ENCODE measurements at regions not wholly inside any gene's neighbourhood (a gene's known extent, or its start where the extent isn't known, plus 50 kb on each side); places are given as distances from the start of the nearest gene placed in this dataset.
A peak's percentile ranks its signal among the peaks of the same experiment; 100 is the strongest.

DNA sequence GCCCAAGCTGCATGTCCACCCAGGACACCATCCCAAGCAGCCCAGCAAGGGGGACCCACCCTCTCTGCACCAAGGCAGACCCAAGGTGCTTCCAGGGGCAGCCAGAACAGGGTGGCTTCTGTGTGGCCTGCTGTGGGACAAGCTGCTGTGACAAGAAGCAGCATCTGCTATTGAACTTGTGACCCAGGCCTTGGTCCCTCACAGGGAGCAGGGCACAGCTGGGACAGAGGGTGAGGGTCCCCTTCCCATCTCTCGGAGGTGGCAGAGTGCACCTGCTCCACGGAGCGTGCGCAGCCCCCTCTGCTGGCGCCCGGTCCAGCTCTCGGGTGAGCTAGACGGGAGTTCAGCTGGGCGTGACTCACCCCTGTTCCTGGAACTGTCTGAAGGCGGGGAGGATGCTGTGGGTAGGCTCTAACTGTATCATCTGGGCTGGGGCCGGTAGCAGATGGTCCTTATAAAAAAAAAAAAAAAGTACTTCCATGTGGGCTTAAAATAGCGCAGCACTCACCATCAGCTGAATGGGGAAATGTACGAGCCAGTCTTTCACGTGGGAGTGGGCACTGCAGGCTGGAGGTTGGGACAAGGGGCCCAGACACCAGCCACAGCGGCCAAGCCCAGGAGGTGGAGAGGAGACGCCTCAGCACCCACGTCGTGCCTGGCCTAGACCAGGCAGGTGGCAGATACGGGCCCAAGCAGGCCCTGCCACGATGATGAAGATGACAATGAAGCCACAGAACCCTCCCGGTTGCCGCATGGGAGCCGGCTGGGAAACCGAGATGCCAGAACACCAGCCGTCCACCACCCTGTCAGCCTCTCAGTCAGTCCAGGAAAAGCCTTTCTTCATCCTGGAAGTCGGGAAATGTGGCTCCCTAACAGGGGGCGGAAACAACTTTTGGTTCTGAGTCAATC lies 136.8 kb upstream of the ID2 start:
- Histone ChIP-seq H3K27me3 (no peaks in the 10 kb centered on the region), H3K4me1 (peaks cover 0 to 4% of the 10 kb centered on the region in 2 donors), H3K9me3 (no peaks in the 10 kb centered on the region), H3K27ac (peak overlapping the region in 1 of 4 donors; percentile 18), H3K36me3 (no peaks in the 10 kb centered on the region), H3K4me3 (no peak overlapping the region)
- DNase-seq, result peak; percentile 35 to 51
- TF ChIP-seq, protein P1, sequence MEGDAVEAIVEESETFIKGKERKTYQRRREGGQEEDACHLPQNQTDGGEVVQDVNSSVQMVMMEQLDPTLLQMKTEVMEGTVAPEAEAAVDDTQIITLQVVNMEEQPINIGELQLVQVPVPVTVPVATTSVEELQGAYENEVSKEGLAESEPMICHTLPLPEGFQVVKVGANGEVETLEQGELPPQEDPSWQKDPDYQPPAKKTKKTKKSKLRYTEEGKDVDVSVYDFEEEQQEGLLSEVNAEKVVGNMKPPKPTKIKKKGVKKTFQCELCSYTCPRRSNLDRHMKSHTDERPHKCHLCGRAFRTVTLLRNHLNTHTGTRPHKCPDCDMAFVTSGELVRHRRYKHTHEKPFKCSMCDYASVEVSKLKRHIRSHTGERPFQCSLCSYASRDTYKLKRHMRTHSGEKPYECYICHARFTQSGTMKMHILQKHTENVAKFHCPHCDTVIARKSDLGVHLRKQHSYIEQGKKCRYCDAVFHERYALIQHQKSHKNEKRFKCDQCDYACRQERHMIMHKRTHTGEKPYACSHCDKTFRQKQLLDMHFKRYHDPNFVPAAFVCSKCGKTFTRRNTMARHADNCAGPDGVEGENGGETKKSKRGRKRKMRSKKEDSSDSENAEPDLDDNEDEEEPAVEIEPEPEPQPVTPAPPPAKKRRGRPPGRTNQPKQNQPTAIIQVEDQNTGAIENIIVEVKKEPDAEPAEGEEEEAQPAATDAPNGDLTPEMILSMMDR (IDR thresholded peaks at IDR 0.05 in 4 of 5, conservative IDR thresholded peaks at IDR 0.05 in 1 of 5), result no peak
- no peak for TF ChIP-seq POLR2A (IDR thresholded peaks at IDR 0.05)
- in situ Hi-C loops (cut with MboI; ENCODE audit: low sequenced_read_pairs in 4 of 4), result no loop called here
- ATAC-seq, result peak; percentile 47 to 61
- intact Hi-C loops (cut with DNase I; ENCODE audit: low total_unique reads), result no loop called here

DNA sequence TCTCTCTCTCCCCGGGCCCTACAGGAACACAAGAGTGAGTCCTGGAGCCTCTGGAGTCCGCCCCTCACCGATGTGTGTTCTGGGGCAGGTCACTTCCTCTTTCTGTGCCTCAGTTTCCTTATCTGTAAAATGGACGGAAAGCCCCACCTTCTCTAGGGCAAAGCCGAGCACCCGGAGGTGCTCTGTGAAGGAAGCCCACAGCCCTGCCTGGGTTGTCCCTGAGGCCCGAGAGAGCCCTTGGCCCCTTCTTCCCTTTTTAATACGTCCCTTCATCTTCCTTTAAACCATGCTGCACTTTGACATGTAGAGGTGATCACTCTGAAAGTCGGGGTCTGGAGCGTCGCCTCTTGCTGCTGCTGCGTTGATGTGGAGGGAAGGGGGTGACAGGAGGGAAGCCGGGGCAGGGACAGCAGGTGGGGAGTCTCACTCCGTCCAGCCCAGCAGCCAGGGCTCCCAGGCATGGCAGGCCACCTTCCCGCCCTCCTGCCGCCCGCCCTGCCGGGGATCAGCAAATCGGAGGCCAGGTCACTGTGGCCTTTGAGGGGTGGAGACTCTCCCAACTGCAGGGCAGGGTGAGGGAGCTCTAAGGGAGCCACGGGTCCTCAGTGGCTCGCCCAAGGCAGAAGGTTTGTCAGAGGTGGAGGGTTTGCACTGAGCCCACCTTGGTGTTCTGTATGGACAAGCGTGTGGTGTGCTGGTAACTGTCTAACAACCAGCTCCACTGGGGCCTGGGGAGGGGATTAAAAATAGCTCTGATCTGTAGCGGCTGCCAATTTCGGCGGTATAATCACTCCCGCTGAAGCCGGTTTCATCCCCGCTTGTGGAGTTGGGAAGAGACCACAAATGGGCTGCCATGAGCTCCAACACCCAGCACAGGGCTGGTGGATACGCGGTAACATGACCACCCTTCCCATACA lies 135.9 kb upstream of the ID2 start:
- DNase-seq (peak in 1 of 2 donors; percentile 2), ATAC-seq (no peak)
- in situ Hi-C loops (cut with MboI; ENCODE audit: low sequenced_read_pairs in 4 of 4) (no loop called here), intact Hi-C loops (cut with DNase I; ENCODE audit: low total_unique reads) (no loop called here)
- H3K36me3 ChIP-seq, result no peaks in the 10 kb centered on the region
- H3K27ac ChIP-seq, result no peak overlapping the region
- H3K27me3 ChIP-seq, result no peaks in the 10 kb centered on the region
- H3K4me3 ChIP-seq, result no peak overlapping the region
- TF ChIP-seq, protein P1 (IDR thresholded peaks at IDR 0.05 in 4 of 5, conservative IDR thresholded peaks at IDR 0.05 in 1 of 5), result no peak
- no peak for TF ChIP-seq POLR2A (IDR thresholded peaks at IDR 0.05)
- H3K4me1 ChIP-seq, result peaks cover 0 to 4% of the 10 kb centered on the region in 2 donors
- H3K9me3 ChIP-seq, result no peaks in the 10 kb centered on the region

DNA sequence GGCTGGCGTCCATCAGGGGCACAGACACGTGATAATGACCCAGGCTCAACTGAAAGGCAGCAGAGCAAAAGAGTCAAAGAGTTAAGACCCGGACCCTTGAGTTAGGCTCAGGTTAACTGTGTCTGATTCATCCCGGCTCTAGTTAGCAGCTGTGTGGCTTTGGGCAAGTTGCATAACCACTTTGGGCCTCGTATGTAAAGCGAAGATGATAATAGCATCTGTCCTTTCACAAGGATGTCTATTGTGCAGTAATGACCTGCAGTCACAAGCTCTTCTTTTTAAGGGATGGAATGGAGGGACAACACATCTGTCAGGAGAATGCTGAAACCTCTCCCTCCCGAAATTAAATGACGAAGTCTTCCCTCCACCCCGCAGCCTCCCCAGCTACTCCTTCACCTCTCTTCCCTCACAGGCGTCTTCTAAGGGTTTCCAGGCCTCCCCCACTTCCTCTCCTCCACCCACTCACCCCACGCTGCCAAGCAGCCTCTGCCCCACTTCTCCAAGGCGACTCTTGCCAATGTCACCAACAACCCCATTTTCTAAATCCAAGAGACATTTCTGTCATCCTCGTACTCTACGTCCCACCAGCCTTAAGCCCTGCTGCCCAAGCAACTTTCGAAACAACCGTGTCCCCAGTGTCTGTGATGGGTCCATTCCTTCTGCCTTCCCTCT lies 135.1 kb upstream of the ID2 start:
- H3K4me1 ChIP-seq, result peaks cover 0 to 4% of the 10 kb centered on the region in 2 donors
- ATAC-seq, result no peak
- peak in 1 of 2 donors; percentile 4 for DNase-seq
- in situ Hi-C loops (cut with MboI; ENCODE audit: low sequenced_read_pairs in 4 of 4) (no loop called here), intact Hi-C loops (cut with DNase I; ENCODE audit: low total_unique reads) (no loop called here)
- no peak overlapping the region for H3K4me3 ChIP-seq
- no peaks in the 10 kb centered on the region for H3K36me3 ChIP-seq
- TF ChIP-seq POLR2A (IDR thresholded peaks at IDR 0.05), result no peak
- TF ChIP-seq, protein P1 (IDR thresholded peaks at IDR 0.05 in 4 of 5, conservative IDR thresholded peaks at IDR 0.05 in 1 of 5), result no peak
- no peak overlapping the region for H3K27ac ChIP-seq
- no peaks in the 10 kb centered on the region for H3K27me3 ChIP-seq
- H3K9me3 ChIP-seq, result no peaks in the 10 kb centered on the region

DNA sequence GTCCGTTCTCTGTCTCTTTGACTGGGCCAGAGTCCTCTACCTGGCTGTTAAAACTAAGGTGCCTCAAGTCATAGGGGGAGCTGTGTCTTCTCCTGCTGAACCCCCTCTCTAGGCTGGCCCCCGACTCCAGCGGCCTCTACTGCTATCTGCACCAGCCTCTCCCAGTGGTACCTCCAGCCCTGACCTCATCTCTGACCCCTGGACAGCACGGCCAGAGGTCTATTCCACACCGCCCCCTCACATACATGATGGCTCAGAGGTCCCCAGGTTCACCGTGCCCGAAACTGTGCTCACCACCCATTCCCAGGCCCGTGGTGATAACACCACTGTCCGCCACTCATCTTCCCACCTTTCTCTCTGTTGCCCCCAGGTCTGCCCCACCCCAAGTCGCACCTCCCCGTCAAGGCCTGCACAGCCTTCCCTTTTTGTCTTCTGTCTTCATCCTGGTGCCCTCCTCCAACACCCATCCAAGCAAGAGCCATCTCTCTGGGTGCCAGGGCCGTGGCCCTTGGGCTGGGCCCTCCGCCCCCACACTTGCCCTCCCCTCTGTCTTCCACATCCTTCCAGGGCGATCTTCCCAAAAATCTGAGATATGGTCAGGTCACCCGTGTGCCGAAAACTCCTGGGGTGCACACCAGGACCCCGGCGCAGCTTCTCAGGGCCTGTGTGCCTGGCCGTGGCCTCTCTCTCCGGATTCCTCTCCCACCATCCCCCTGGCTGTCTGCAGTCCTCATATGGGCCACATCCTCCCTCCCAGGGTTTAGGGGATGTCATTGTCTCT lies 134.4 kb upstream of the ID2 start:
- H3K27me3 ChIP-seq, result no peaks in the 10 kb centered on the region
- ATAC-seq (no peak), DNase-seq (peak in 1 of 2 donors; percentile 3)
- no peaks in the 10 kb centered on the region for H3K9me3 ChIP-seq
- no peak overlapping the region for H3K27ac ChIP-seq
- TF ChIP-seq, protein P1 (IDR thresholded peaks at IDR 0.05 in 4 of 5, conservative IDR thresholded peaks at IDR 0.05 in 1 of 5), result no peak
- TF ChIP-seq POLR2A (IDR thresholded peaks at IDR 0.05), result no peak
- no peaks in the 10 kb centered on the region for H3K36me3 ChIP-seq
- no peak overlapping the region for H3K4me3 ChIP-seq
- intact Hi-C loops (cut with DNase I; ENCODE audit: low total_unique reads), result no loop called here
- in situ Hi-C loops (cut with MboI; ENCODE audit: low sequenced_read_pairs in 4 of 4), result no loop called here
- peaks cover 0 to 4% of the 10 kb centered on the region in 2 donors for H3K4me1 ChIP-seq
